Stimulated activated CD4-positive, alpha-beta T cell treated with anti-CD3 and anti-CD28 coated beads, Interleukin-1b, Interleukin-23, amount 100 ng/mL, for 24 hours (primary cell): ENCODE measurements at regions not wholly inside any gene's neighbourhood (a gene's known extent, or its start where the extent isn't known, plus 50 kb on each side); places are given as distances from the start of the nearest gene placed in this dataset.
"Not testable (repeated sequence)": the region's sequence is repeated elsewhere in the genome, so short reads cannot be mapped to it uniquely, and the experiment has no call there.

ENCODE experiments used
- DNase-seq, 4 experiments: peaks; one replicate each; pipeline ENCODE4 v3.0.0-alpha.2; 2020; ENCODE audit warnings: low read depth in 4 of 4, low spot score in 1 of 4

GRCh38 chr9:16267281-16268066 is 603.0 kb downstream of the BNC2 start:
- DNase-seq, result no peak

- DNase-seq, result no peak
Observed at GRCh38 chr9:16268067-16268881, 602.2 kb downstream of the BNC2 start.

- DNase-seq, result no peak
Observed at GRCh38 chr9:16271967-16272366, 598.5 kb downstream of the BNC2 start.

GRCh38 chr9:16272776-16273175 is 597.7 kb downstream of the BNC2 start:
- DNase-seq, result no peak

- DNase-seq, result no peak
Observed at GRCh38 chr9:16275795-16276624, 594.5 kb downstream of the BNC2 start.

- no peak for DNase-seq
Observed at GRCh38 chr9:16276866-16277265, 593.6 kb downstream of the BNC2 start.

- no peak for DNase-seq
Observed at GRCh38 chr9:16277471-16277960, 593.0 kb downstream of the BNC2 start.

GRCh38 chr9:16278326-16278999 is 592.0 kb downstream of the BNC2 start:
- no peak for DNase-seq

- DNase-seq, result no peak
Observed at GRCh38 chr9:16281707-16282106, 588.8 kb downstream of the BNC2 start.

GRCh38 chr9:16282216-16282615 is 588.3 kb downstream of the BNC2 start:
- no peak for DNase-seq

- no peak for DNase-seq
Observed at GRCh38 chr9:16282718-16283117, 587.8 kb downstream of the BNC2 start.

GRCh38 chr9:16286160-16286559 is 584.3 kb downstream of the BNC2 start:
- no peak for DNase-seq

- no peak for DNase-seq
Observed at GRCh38 chr9:16289639-16290038, 580.8 kb downstream of the BNC2 start.

- no peak for DNase-seq
Observed at GRCh38 chr9:16290169-16290568, 580.3 kb downstream of the BNC2 start.

GRCh38 chr9:16291921-16292320 is 578.5 kb downstream of the BNC2 start:
- no peak for DNase-seq

- DNase-seq, result no peak
Observed at GRCh38 chr9:16293610-16294009, 576.9 kb downstream of the BNC2 start.

GRCh38 chr9:16294133-16294770 is 576.2 kb downstream of the BNC2 start:
- no peak for DNase-seq

- DNase-seq, result not testable (repeated sequence)
Observed at GRCh38 chr9:16294940-16295339, 575.5 kb downstream of the BNC2 start.

GRCh38 chr9:16299368-16299767 is 571.1 kb downstream of the BNC2 start:
- DNase-seq, result not testable (repeated sequence)

GRCh38 chr9:16303506-16303905 is 567.0 kb downstream of the BNC2 start:
- DNase-seq, result no peak
